ENCODE measurements at regions not wholly inside any gene's neighbourhood (a gene's known extent, or its start where the extent isn't known, plus 50 kb on each side); places are given as distances from the start of the nearest gene placed in this dataset.
"Not testable (repeated sequence)": the region's sequence is repeated elsewhere in the genome, so short reads cannot be mapped to it uniquely, and the experiment has no call there.

DNA sequence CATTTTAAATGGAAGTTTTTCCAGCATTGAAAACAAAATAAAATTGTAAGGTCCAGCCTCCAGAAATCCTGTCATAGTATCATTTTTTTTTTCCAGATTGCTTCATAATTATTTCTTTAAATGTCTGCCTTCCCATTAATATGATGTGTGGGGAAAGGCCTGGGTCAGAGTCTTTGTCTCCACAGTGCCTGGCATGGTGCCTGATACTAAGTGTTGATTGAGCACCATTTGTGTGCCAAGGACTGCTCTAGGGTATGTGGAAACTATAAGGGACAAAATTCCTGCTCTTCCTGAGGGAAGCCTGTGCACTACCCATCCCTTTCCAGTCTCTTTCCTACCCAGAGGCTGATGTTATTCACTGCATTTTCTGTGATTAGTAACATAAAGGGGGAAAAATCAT is 53.1 kb upstream of the BEND4 start:
- DNase-seq (ENCODE audit: low read depth) = no peak

DNA sequence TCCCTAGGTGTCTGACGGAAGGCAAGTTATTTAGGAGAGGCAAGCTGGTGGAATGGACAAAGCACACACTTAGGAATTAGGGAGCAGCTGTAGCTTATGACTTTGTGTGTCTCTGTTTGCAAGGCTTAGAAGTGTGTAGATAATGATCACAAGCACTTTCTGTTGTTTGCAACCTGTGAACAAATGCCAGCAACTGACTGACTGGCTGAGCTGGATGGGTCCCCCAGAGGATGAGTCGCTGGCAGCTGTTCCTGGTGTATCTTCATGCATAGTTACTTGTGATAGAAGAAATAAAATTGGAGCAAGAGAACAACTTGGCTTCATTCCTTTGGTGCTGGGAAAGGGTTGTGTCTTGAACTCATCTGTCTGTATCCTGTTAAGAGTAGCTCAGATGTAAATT is 64.2 kb upstream of the BEND4 start:
- DNase-seq (ENCODE audit: low read depth) = no peak

DNA sequence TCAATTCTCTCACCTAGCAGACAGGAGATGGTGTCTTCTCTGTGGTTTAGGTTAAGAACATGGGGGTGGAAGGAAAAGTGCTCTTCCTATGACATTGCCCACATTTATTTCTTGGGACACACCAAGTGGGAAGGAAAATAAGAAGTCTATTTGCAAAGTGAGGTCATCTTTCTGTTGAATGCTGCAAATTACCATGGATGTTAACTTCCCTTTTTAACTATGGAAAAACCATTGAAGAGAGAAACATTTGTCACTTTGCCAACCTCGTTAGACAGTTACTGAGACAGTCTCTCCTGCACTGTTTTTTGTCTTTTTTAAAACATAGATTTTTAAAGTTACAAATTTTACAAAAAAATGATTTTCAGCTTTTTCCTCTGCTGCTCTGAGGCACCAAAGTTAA is 72.8 kb upstream of the BEND4 start:
- no peak for DNase-seq (ENCODE audit: low read depth)

DNA sequence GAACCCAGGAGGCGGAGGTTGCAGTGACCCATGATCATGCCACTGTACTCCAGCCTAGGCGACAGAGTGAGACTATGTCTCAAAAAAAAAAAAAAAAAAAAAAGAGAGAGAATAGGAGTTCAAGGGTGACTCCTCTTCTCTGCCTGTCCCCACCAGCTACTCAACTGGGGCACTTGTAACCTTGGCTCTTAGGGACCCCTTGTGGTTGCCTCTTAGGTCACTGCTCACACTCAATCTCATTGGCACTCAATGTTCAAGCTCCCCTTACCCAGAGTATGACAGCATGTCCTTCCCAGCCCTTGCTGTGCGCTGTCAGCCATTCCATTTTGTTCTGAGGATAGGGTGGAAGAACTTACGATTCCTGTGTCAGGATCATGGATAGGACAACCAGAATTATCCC is 82.4 kb upstream of the BEND4 start:
- no peak for DNase-seq (ENCODE audit: low read depth)

DNA sequence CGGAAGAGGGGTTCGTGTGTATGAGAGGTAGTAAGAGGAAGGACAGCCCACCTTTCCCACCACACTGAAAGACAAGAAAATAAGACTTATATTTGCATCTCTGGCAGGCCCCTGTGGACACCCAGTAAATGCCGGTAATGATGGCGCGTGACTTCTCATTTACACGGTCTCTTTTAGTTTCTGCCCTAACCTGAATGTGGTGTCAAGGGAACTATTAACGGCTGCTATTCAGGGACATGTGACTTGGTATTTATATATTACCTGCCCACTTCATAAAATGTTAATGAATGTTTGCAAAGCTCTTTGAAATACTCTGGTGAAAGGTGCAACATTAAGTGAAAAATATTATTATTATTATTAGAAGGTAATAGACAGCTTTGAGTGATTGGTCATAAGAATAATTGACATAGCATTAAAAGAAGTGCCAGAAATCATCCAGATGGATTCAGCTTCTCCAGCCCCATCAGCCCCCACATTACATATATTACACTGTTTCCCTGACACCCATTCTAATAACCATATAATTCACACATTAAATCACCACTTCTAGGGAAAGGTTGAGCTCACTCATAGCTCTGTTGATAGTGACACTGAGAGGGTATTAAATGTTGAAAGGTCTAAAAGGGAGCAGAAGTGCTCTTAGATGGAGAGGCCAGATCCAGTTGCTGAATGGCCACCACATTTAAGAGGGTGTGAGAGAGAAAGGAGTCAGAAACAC is 83.0 kb upstream of the BEND4 start:
- DNase-seq (ENCODE audit: low read depth) = no peak

DNA sequence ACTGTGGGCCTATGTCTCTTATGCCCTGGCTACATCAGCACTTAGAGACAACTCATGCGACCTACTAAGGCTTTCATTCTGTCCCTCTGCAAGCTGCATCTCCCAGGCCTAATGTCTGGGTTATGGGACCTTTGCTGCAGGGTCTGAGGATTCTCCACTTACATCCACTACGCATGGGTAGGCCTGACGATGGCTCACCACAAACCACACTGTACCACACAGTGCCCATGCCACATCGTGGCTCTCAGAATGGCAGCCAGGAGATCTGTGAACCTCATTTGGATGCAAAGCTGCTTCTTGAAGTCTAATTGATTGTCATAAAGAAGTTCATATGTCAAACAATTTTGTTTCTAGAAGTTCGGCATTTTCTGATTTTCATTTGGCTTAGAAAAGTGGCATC is 84.6 kb upstream of the BEND4 start:
- no peak for DNase-seq (ENCODE audit: low read depth)

DNA sequence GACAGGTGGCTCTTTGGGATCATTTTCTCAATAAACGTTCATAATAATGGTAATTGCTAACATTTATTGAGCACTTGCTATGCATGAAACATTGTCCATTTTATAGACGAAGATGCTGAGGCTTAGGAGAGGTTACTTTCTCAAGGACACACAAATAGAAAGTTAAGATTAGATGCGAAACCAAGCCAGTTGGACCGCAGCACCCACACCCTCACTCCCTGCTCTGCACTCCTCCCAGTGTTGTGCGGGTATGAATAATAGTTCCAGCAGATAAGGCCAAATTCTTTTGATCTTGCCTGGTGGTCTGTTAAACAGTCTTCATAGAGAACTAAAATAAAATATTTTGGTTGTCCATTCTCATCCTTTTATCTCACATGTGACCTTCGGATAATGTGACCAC is 85.0 kb upstream of the BEND4 start:
- DNase-seq (ENCODE audit: low read depth) = no peak

DNA sequence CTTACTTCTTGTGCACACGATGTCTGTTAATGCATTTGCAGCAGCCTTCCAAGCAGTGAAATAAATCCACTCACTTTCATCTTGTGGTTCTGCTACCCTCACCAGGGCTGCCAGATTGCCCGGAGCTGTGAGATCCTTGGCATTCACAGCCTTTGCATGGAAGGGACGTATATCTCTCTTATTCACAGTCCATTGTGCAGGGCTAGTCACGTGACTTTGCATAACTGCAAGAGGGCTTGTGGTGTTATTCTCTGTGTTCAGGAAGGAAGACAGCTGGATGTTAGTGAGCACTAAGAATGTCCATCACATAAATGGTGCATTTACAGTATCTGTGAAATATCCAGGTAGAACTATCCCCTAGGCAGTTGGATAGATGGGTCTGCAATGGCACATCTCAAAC is 96.5 kb upstream of the BEND4 start:
- no peak for DNase-seq (ENCODE audit: low read depth)

DNA sequence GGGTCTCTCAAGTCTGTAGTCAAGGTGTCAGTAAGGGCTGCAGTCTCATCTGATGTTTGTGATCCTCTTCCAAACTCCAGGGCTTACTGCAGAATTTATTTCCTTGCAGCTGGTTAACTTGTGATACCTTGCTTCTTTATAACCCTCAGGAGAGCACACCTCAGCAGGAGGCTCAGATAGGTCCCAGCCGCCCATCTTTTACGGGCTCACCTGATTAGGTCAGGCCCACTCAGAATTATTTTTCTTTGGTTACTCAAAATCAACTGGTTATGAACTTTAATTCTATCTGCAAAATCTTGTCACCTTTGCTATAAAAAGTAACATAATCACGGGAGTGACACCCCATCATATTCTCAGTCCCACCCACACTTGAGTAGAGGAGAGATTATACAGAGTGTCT is 99.9 kb upstream of the BEND4 start:
- DNase-seq (ENCODE audit: low read depth) = no peak

DNA sequence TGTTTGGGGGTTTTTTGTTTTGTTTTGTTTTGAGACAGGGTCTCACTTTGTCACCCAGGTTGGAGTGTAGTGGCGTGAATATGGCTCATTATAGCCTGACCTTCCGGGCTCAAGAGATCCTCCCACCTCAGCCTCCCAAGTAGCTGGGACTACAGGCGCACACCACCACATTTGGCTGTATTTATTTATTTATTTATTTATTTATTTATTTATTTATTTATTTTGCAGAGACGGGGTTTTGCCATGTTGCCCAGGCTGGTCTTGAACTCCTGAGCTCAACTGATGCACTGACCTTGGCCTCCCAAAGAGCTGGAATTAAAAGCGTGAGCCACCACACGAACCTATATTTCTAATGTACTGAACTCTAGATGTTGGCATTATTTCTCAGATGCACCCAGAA is 105.2 kb upstream of the BEND4 start:
- not testable (repeated sequence) for DNase-seq (ENCODE audit: low read depth)

DNA sequence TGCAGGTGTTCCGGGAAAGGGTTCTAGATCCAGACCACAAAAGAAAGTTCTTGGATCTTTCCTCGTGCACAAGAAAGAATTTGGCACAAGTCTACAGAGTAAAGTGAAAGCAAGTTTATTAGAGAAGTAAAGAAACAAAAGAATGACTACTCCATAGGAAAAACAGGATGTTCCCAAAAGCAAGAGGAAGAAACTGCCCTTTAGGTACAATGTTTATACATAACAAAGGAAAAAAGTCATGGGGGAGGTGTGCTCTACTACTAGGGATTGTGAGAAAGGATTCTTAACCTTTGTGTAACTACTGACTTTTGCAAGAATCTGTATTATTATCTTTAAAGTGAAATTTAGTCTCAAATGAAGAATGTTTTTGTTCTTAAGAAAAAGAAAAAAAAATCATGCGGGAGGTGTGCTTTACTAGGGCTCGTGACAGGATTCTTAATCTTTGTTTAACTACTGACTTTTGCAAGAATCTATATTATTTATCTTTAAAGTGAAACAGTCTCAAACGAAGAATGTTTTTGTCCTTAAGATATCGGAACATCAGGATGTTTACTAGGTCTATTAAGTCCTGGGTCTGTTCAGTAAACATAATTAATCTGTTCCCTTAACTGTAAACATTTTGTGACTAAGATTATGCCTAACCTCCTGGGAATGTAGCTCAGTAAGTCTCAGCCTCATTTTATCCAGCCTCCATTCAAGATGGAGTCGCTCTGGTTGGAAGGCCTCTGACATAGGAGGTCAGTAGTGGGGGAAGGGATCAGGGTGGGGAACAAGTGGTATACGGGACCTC is 110.4 kb upstream of the BEND4 start:
- DNase-seq (ENCODE audit: low read depth) = no peak

DNA sequence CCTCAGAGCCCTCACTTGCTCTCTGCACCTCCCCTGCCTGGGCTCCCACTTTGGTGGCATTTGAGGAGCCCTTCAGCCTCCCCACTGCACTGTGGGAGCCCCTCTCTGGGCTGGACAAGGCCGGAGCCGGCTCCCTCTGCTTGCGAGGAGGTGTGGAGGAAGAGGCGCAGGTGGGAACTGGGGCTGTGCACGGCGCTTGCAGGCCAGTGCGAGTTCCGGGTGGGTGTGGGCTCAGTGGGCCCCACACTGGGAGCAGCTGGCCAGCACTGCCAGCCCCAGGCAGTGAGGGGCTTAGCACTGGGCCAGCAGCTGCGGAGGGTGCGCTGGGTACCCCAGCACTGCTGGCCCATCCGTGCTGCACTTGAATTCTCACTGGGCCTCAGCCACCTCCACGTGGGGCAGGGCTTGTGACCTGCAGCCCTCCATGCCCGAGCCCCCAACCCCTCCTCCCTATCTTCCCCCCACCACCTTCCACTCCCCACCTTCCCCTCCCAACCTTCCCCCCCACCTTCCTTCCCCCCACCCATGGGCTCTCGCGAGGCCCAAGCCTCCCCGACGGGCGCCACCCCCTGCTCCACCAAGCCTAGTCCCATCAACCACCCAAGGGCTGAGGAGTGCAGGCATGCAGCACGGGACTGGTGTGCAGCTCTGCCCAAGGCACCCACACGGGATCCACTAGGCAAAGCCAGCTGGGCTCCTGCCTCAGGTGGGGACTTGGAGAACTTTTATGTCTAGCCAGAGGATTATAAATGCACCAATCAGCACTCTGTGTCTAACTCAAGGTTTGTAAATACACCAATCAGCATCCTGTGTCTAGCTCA is 113.5 kb upstream of the BEND4 start:
- DNase-seq (ENCODE audit: low read depth) = no peak

DNA sequence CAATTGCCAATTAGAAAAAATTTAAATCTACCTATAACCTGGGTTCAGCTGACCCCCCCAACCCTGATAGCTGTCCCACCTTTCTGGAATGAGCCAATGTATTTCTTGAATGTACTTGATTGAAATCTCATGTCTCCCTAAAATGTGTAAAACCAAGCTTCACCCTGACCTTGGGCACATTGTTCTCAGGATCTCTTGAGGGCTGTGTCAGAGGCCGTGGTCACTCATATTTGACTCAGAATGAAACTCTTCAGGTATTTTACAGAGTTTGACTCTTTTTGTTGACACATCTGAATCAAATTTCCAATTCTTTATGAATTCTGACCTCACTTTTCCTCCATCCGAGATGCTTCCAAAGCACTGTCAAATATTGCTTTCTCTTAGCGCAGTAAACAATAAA is 115.3 kb upstream of the BEND4 start:
- DNase-seq (ENCODE audit: low read depth) = no peak

DNA sequence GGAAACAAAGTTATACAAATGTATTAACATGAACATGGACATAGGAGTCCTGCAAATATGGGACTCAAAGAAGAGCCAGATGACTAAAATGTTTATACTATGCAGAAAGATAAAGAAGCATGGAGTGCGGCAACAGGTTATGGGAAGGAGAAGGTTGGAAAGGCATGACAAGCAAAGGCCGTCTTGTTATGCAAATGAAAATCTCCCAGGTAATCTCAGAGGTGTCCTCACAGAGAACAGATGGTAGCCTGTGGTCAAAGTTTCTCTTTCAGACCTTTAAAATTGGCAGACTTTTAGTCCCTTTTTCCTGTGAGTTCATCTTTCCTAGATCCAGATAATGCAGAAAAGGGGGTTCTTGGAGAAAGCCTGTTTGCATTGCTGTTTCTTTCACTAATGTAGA is 116.4 kb upstream of the BEND4 start:
- DNase-seq (ENCODE audit: low read depth) = no peak

DNA sequence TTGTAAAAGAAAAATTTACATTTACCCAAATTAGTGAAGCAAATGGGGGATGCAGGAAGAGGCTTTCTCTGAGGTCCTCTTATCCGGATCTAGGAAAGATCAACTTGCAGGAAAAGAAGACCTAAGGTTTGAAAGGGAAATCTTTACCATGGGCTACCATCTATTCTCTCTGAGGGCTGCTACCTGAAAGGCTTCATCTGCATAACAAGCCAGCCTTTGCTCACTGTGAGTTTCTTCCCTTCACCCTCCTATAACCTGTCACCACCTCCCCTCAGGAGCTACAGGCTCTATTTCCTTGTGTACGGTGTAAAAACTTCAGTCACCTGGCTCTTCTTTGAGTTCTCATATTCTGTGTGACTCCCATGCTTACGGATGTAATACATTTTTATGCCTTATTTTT is 118.6 kb upstream of the BEND4 start:
- no peak for DNase-seq (ENCODE audit: low read depth)

DNA sequence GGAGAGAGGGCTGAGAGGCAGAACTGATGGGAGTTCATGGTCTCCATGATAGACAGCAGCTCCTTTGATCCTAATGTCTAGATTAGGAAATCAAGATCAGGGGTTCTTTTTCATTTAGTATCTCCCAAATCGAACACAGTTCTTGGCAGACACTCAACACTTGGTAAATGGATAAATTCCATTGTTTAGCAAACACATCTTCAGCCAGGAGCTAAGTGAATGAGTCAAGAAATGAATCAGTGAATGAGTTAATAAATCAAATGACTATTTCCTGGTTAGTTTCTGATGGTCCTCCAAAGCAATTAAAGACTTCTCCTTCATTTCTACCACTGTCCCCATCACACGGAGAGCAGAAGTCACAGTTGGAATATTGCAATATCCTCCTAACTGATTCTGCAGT is 120.0 kb upstream of the SHISA3 start:
- DNase-seq (ENCODE audit: low read depth) = peak; percentile 7

DNA sequence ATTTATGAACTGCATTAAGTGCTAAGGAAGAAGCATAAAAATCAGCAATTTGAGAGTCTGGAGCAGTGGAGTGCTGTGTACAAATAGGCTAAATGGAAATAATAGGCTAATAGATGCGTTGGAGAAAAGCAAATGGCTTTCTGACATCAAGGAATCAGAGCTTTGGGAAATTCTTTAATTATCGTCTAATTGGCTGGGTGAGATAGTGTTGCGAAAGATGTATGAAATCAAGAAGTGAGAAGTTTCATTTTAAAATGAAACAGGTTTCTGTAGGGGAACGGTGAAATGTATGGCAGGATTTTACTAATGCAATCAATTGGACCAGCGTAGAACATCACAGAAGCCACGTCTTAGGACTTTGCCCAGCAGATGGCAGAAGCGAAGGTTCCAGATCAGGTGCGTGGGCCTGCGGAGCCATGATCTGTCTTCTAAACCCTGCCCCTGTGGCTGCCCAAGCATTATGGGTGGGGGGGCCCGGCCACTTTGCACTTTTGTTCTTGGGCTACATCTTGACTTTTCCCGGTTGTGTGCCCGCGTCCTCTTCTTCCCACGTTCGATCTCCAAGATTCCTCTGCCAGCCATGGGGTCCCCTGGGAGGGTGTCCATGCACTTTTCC is 118.5 kb upstream of the SHISA3 start:
- DNase-seq (ENCODE audit: low read depth) = no peak

DNA sequence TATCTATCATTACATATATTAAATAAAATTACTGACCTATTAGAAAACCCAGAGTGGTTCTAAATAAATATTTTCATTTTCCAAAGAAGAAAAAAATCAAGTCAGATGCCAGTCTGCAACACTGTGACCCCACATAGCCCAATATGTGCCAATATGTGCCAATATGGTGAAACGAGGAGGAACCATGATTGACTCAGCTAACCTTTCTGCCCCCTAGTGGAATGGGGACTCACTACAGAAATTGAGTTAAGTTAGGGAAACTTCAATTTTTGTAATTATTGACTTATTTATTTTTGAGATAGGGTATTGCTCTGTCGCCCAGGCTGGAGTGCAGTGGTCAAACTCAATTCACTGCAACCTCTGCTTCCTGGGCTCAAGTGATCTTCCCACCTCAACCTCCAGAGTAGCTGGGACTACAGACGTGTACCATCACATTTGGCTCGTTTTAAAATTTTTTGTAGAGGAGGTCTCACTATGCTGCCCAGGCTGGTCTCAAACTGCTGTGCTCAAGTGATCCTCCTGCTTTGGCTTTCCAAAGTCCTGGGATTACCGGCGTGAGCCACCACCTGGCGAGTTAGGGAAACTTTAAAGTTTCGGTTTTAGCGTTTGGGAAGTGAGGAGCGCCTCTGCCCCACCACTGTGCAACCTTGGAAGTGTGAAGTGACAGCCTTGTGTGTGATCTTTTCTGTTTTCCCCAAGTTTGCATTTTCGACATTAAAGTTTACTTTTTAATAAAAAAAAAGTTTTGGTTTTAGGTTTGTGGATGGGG is 116.8 kb upstream of the SHISA3 start:
- DNase-seq (ENCODE audit: low read depth) = peak; percentile 40

DNA sequence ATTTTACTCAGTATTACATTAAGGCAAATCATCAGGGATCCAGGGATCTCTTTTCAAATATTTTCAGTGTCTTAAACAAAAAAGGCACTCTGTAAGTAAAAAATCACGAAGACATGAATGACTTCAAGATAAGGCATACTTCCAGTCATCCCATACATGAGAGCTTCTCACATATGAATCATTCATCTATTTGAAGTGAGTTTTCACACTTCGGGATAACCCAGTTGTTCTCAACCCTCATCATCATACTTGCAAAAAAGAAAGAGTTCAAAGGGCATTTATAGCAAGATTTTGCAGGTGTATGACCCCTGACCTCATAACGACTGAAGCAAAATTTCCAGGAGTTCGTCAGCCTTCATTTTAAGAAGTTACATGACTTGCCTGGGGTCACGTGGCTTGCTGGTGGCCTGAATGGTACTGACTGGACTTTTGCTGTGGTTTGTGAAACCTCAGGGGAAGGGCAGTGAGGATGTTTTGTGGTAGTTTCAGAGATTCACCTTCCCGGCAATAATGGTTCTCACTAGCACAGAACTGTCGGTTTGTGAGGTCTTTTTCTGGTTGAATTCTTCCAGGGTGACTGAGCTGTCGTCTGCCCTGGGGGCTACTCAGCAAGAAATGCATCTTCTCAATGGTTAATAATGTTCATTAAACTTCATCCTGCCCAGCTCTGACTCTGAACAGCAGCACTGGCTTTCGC is 115.8 kb upstream of the SHISA3 start:
- peak; percentile 42 for DNase-seq (ENCODE audit: low read depth)

DNA sequence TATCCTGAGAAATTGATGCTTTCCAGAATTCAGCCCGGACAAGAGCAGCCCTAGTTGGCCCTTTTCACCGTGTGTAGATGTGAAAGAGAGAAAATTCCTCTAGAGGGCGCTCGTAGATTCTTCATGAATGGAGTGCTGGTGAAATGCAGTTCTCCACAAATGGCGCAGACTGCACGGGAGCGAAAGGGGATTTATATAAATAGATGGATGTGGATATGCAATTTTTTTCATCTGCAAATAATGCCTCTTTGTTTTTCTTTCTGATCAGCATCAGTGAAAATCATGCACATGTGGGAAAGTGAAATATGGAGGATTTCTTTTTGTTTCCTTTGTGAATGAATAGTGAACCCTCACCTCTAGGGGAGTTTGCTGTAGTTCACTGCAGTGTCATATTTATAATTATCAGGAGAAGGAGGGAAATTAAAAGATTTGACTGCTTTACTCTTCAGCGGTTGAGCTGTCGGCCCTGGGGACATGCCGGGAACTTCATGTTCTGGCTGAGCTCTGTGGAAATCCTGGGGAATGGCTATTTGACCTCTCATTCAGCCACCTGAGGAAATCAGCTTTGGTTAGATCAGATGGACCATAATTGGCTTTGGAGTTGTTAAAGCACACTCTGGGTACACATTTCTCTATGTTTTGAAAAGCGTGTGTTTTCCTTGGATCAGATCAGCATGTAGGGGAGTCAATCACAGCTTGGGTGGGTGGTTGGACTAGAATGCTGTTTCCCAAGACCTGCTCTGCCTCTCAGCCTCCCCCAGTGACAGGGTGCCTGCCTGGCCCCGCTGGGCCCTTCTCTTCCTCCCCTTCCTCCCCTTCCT is 115.0 kb upstream of the SHISA3 start:
- peak; percentile 73 for DNase-seq (ENCODE audit: low read depth)

Measured in ELR (cell line).